CD14-positive monocyte (primary cell): ENCODE measurements at regions not wholly inside any gene's neighbourhood (a gene's known extent, or its start where the extent isn't known, plus 50 kb on each side); places are given as distances from the start of the nearest gene placed in this dataset.

Experiments used
- DNase-seq, 3 donors: peaks; one replicate each; pipeline ENCODE4 v3.0.0-alpha.2; 2011 to 2022
- H2AFZ ChIP-seq: 2 replicates; pipeline ENCODE4 v1.6.0; 2012; ENCODE audit warnings: mild to moderate bottlenecking, low read depth, low read length, inconsistent platforms; ENCODE audit not compliant: insufficient read depth, poor library complexity, severe bottlenecking
- H3K27ac ChIP-seq, 2 donors: 1 replicate in 1 of 2; 2 replicates in 1 of 2; pipeline ENCODE4 v1.5.1; 2012 to 2013; ENCODE audit warnings: low read length in 2 of 2, control low read depth in 1 of 2, inconsistent platforms in 1 of 2, low read depth in 1 of 2, mild to moderate bottlenecking in 1 of 2
- H3K27me3 ChIP-seq, 2 donors: one replicate each; pipeline versions ENCODE4 v1.6.0 to v1.6.1; 2011 to 2013; ENCODE audit warnings: low read length in 2 of 2; ENCODE audit not compliant: control insufficient read depth in 2 of 2, insufficient read depth in 2 of 2
- H3K36me3 ChIP-seq, 2 donors: replicated peaks in 1 of 2; 1 replicate in 1 of 2; 2 replicates in 1 of 2; pipeline versions ENCODE4 v1.5.1 to v1.6.1; 2012 to 2013; ENCODE audit warnings: low read length in 2 of 2, control low read depth in 1 of 2, inconsistent platforms in 1 of 2, mild to moderate bottlenecking in 1 of 2; ENCODE audit not compliant: insufficient read depth in 2 of 2, control insufficient read depth in 1 of 2
- H3K4me1 ChIP-seq, 2 donors: 1 replicate in 1 of 2; 2 replicates in 1 of 2; pipeline versions ENCODE4 v1.5.1 to v1.6.1; 2012 to 2013; ENCODE audit warnings: low read length in 2 of 2, control low read depth in 1 of 2, inconsistent platforms in 1 of 2, mild to moderate bottlenecking in 1 of 2, moderate library complexity in 1 of 2; ENCODE audit not compliant: insufficient read depth in 2 of 2, control insufficient read depth in 1 of 2
- H3K4me2 ChIP-seq: replicated peaks from 2 replicates; pipeline ENCODE3; 2012; ENCODE audit warnings: low read length, moderate library complexity, mild to moderate bottlenecking; ENCODE audit not compliant: poor library complexity, severe bottlenecking; ENCODE audit errors: extremely low read depth
- H3K4me3 ChIP-seq, 3 experiments: fragments of 200-600 bp in 1 of 3; sonication (generic) in 1 of 3; replicated peaks in 1 of 3; 1 replicate in 2 of 3; 2 replicates in 1 of 3; pipeline ENCODE4 v1.5.1; 2011 to 2013; ENCODE audit warnings: low read length in 3 of 3, mild to moderate bottlenecking in 3 of 3, control low read depth in 2 of 3, low read depth in 2 of 3, inconsistent platforms in 1 of 3, moderate library complexity in 1 of 3
- H3K79me2 ChIP-seq: 2 replicates; pipeline ENCODE4 v1.6.0; 2012; ENCODE audit warnings: mild to moderate bottlenecking, control low read depth, inconsistent platforms, low read length, moderate library complexity; ENCODE audit not compliant: insufficient read depth
- H3K9ac ChIP-seq: 2 replicates; pipeline ENCODE4 v1.6.0; 2017; ENCODE audit warnings: low read length, mild to moderate bottlenecking; ENCODE audit not compliant: insufficient read depth, poor library complexity, severe bottlenecking
- H3K9me3 ChIP-seq, 2 donors: replicated peaks in 1 of 2; 1 replicate in 1 of 2; 2 replicates in 1 of 2; pipeline versions ENCODE4 v1.5.1 to v1.6.1; 2012 to 2013; ENCODE audit warnings: low read length in 2 of 2, control low read depth in 1 of 2; ENCODE audit not compliant: control insufficient read depth in 1 of 2, insufficient read depth in 1 of 2
- H4K20me1 ChIP-seq: 2 replicates; pipeline ENCODE4 v1.6.0; 2012; ENCODE audit warnings: mild to moderate bottlenecking, low read length, control low read depth, moderate library complexity; ENCODE audit not compliant: insufficient read depth
- H3K27ac Mint-ChIP-seq, 7 donors: one replicate each; pipeline ENCODE4 v1.8.0; 2020; ENCODE audit warnings: mild to moderate bottlenecking in 7 of 7, mixed read lengths in 7 of 7, moderate library complexity in 6 of 7, inconsistent platforms in 2 of 7
- H3K27me3 Mint-ChIP-seq, 3 donors: one replicate each; pipeline ENCODE4 v1.8.0; 2021 to 2022; ENCODE audit warnings: low read depth in 3 of 3, mild to moderate bottlenecking in 3 of 3, mixed read lengths in 3 of 3, moderate library complexity in 3 of 3, inconsistent platforms in 1 of 3
- H3K36me3 Mint-ChIP-seq, 2 donors: one replicate each; pipeline ENCODE4 v1.8.0; 2020; ENCODE audit warnings: mixed read lengths in 2 of 2, inconsistent platforms in 1 of 2, mild to moderate bottlenecking in 1 of 2
- H3K4me1 Mint-ChIP-seq: one replicate; pipeline ENCODE4 v1.8.0; 2020; ENCODE audit warnings: mild to moderate bottlenecking, mixed read lengths
- H3K4me3 Mint-ChIP-seq, 2 donors: one replicate each; pipeline ENCODE4 v1.8.0; 2020; ENCODE audit warnings: mild to moderate bottlenecking in 2 of 2, mixed read lengths in 2 of 2, moderate library complexity in 1 of 2
- H3K9me3 Mint-ChIP-seq, 7 donors: one replicate each; pipeline ENCODE4 v1.8.0; 2020 to 2022; ENCODE audit warnings: mixed read lengths in 7 of 7, mild to moderate bottlenecking in 6 of 7, moderate library complexity in 6 of 7, inconsistent platforms in 2 of 7
- WGBS: methylation state at CpG from one replicate; pipeline ENCODE4 v1.1.5; 2013; ENCODE audit warnings: missing lambda C conversion rate; ENCODE audit not compliant: insufficient coverage; 5-methylcytosine and 5-hydroxymethylcytosine counted together
- intact Hi-C, 2 donors: fragments of 100-400 bp; cut with micrococcal nuclease; formaldehyde crosslinking; loops; one replicate each; pipeline versions ENCODE4 v1.15.0 to v1.15.1; 2023
- TF ChIP-seq, protein P1 (sequence below): fragments of 200-600 bp; IDR thresholded peaks from one replicate; pipeline ENCODE4 v1.8.0; 2022; ENCODE audit warnings: antibody characterized with exemption, mild to moderate bottlenecking

DNA sequence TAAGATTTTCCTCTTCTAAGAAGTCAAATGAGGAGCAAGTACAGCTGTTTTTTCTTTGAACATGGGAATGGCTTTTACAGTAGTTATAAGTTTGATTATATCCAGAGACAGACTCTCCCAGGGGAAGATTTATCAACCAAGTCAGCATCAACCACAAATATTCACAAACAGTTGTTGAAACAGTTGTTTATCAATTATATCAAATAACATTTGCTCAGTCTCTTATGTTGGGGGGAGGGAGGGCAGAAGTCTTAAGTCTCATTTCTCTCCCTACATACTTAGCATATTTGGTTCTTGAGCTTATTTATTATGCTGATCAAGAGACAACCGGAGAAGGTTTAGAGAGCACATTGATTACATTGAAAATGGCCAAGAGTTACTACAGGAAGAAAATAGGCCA lies 110.1 kb downstream of the FBXO8 start:
- no peak overlapping the region for H3K4me3 ChIP-seq
- H3K36me3 ChIP-seq: no peaks in the 10 kb centered on the region
- H3K27ac ChIP-seq: no peak overlapping the region
- intact Hi-C loops: no loop called here
- no peak for DNase-seq
- Mint-ChIP-seq H3K9me3 (peaks cover 0 to 2% (median 0%) of the 10 kb centered on the region in 7 donors), H3K4me1 (no peaks in the 10 kb centered on the region), H3K27me3 (peaks cover 4 to 7% (median 7%) of the 10 kb centered on the region in 3 donors), H3K27ac (no peak overlapping the region), H3K36me3 (no peaks in the 10 kb centered on the region), H3K4me3 (no peak overlapping the region)
- H3K9ac ChIP-seq: no peak overlapping the region
- no peaks in the 10 kb centered on the region for H3K79me2 ChIP-seq
- WGBS: no CpG with 5 or more reads among the region's 1 CpG
- H3K27me3 ChIP-seq: peaks cover 0 to 4% of the 10 kb centered on the region in 2 donors
- H3K9me3 ChIP-seq: no peaks in the 10 kb centered on the region
- no peaks in the 10 kb centered on the region for H4K20me1 ChIP-seq
- no peaks in the 10 kb centered on the region for H3K4me1 ChIP-seq
- H2AFZ ChIP-seq: no peak overlapping the region
- H3K4me2 ChIP-seq: no peak overlapping the region
- TF ChIP-seq, protein P1, sequence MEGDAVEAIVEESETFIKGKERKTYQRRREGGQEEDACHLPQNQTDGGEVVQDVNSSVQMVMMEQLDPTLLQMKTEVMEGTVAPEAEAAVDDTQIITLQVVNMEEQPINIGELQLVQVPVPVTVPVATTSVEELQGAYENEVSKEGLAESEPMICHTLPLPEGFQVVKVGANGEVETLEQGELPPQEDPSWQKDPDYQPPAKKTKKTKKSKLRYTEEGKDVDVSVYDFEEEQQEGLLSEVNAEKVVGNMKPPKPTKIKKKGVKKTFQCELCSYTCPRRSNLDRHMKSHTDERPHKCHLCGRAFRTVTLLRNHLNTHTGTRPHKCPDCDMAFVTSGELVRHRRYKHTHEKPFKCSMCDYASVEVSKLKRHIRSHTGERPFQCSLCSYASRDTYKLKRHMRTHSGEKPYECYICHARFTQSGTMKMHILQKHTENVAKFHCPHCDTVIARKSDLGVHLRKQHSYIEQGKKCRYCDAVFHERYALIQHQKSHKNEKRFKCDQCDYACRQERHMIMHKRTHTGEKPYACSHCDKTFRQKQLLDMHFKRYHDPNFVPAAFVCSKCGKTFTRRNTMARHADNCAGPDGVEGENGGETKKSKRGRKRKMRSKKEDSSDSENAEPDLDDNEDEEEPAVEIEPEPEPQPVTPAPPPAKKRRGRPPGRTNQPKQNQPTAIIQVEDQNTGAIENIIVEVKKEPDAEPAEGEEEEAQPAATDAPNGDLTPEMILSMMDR: no peak

DNA sequence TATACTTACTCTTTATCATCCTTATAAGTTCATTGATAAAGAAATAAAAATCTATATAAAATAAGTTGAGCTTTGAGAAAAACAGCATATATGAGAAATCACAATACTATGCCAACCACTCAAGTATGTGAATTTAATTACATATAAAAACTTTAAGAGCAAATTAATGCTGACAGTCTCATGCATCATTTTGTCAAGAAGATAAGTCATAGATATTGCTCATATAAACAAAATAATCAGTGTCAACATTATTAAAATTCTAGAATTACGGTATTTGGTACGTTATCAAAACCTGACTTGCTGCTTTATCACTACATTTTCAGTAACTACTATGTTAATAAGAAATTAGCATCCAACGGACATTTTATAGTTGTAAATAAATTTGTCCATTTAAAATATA lies 111.2 kb downstream of the FBXO8 start:
- Mint-ChIP-seq H3K36me3 (no peaks in the 10 kb centered on the region), H3K27ac (no peak overlapping the region)

More for the DNA sequence above, 111.2 kb downstream of the FBXO8 start:
- Mint-ChIP-seq H3K4me3 (no peak overlapping the region), H3K9me3 (peaks cover 0 to 2% (median 0%) of the 10 kb centered on the region in 7 donors), H3K27me3 (peaks cover 4 to 7% (median 7%) of the 10 kb centered on the region in 3 donors), H3K4me1 (no peaks in the 10 kb centered on the region)
- no peaks in the 10 kb centered on the region for H3K9me3 ChIP-seq
- no peaks in the 10 kb centered on the region for H3K4me1 ChIP-seq
- H3K79me2 ChIP-seq: no peaks in the 10 kb centered on the region
- no peaks in the 10 kb centered on the region for H3K36me3 ChIP-seq
- no peak overlapping the region for H3K9ac ChIP-seq
- no peaks in the 10 kb centered on the region for H4K20me1 ChIP-seq
- no CpG with 5 or more reads among the region's 3 CpGs for WGBS
- H3K27me3 ChIP-seq: peaks cover 0 to 2% of the 10 kb centered on the region in 2 donors
- H3K4me3 ChIP-seq: no peak overlapping the region
- TF ChIP-seq, protein P1: no peak
- no peak for DNase-seq
- H2AFZ ChIP-seq: no peak overlapping the region
- H3K4me2 ChIP-seq: no peak overlapping the region
- no peak overlapping the region for H3K27ac ChIP-seq
- intact Hi-C loops: no loop called here
